ENCODE measurements at regions not wholly inside any gene's neighbourhood (a gene's known extent, or its start where the extent isn't known, plus 50 kb on each side); places are given as distances from the start of the nearest gene placed in this dataset.

DNA sequence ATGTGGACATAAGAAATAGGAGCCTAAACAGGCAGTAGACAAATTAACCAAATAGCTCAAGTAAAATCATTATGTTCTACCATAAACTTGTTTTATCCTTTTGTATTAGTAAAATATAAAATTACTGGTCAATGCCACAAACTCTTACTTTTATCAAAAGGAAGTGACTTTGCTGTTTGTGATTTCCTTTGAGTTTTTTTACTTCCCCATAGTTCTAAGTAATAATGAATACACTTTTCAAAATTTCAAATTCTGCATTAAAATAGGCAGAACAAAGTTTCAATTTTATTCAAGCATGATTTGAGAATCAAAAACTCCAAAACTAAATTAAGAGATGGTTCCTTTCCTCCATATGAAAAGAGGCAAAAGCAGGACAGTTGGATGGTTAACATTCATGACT, 139.7 kb upstream of the ABCB5 start:
- no peak for DNase-seq
- no peaks in the 10 kb centered on the region for H3K9me3 ChIP-seq (replicated peaks in 1 of 3)
- H3K27me3 ChIP-seq: no peaks in the 10 kb centered on the region
- H3K27ac ChIP-seq: no peak overlapping the region
- no peaks in the 10 kb centered on the region for H3K36me3 ChIP-seq (replicated peaks in 1 of 2)
- no peak overlapping the region for H3K4me3 ChIP-seq
- intact Hi-C loops (cut with DNase I): no loop called here
- H3K4me1 ChIP-seq (replicated peaks in 1 of 2): no peaks in the 10 kb centered on the region
- TF ChIP-seq, protein P1, sequence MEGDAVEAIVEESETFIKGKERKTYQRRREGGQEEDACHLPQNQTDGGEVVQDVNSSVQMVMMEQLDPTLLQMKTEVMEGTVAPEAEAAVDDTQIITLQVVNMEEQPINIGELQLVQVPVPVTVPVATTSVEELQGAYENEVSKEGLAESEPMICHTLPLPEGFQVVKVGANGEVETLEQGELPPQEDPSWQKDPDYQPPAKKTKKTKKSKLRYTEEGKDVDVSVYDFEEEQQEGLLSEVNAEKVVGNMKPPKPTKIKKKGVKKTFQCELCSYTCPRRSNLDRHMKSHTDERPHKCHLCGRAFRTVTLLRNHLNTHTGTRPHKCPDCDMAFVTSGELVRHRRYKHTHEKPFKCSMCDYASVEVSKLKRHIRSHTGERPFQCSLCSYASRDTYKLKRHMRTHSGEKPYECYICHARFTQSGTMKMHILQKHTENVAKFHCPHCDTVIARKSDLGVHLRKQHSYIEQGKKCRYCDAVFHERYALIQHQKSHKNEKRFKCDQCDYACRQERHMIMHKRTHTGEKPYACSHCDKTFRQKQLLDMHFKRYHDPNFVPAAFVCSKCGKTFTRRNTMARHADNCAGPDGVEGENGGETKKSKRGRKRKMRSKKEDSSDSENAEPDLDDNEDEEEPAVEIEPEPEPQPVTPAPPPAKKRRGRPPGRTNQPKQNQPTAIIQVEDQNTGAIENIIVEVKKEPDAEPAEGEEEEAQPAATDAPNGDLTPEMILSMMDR (IDR thresholded peaks at IDR 0.05): no peak
- no peak for TF ChIP-seq POLR2A (IDR thresholded peaks at IDR 0.05)

DNA sequence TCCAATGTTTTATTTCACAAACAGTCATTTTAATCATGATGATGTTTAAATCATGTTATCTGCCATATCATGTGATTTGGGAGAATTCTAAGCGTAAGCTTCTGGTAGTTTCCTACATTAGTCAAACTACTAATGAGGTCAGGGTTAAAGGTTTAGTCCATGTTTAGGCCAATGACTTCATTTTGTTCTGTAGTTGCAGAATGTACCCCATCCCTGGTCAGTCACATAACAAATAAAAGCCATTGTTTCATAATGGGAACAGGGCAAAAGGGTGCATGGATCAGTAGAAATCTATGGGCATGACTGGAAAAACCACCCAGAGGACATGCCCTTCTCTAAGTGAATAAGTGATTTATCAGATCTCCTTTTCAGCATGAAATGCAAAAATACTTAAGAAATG, 138.4 kb upstream of the ABCB5 start:
- intact Hi-C loops (cut with DNase I): no loop called here
- TF ChIP-seq, protein P1 (IDR thresholded peaks at IDR 0.05): no peak
- TF ChIP-seq POLR2A (IDR thresholded peaks at IDR 0.05): no peak
- H3K27me3 ChIP-seq: no peaks in the 10 kb centered on the region
- H3K4me3 ChIP-seq: no peak overlapping the region
- H3K9me3 ChIP-seq (replicated peaks in 1 of 3): no peaks in the 10 kb centered on the region
- no peaks in the 10 kb centered on the region for H3K36me3 ChIP-seq (replicated peaks in 1 of 2)
- H3K4me1 ChIP-seq (replicated peaks in 1 of 2): no peaks in the 10 kb centered on the region
- WGBS, 4 donors: 46 to 64% (median 52%) methylated on average over 1 of the region's 1 CpG
- no peak for DNase-seq
- no peak overlapping the region for H3K27ac ChIP-seq

DNA sequence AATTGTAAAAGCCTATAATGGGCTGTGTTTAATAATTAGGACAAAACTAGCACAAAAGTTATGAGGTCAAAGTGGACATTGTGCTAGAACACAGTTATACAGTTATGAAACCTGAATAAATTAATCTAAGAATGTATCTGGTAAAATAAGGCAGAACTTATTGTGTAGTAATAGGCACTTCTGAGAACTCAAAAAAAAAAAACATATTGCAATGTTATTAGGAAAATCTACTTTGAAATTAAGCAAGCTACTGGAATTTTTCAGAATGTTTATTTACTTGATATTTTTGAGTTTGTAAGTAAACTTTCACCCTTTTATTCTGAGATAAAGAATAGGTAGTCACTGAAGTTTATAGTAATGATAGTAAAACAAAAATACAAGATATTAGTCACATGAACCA, 135.8 kb upstream of the ABCB5 start:
- intact Hi-C loops (cut with DNase I): no loop called here
- no peaks in the 10 kb centered on the region for H3K36me3 ChIP-seq (replicated peaks in 1 of 2)
- H3K27ac ChIP-seq: no peak overlapping the region
- no peak overlapping the region for H3K4me3 ChIP-seq
- H3K9me3 ChIP-seq (replicated peaks in 1 of 3): no peaks in the 10 kb centered on the region
- no peak for DNase-seq
- TF ChIP-seq POLR2A (IDR thresholded peaks at IDR 0.05): no peak
- TF ChIP-seq, protein P1 (IDR thresholded peaks at IDR 0.05): no peak
- no peaks in the 10 kb centered on the region for H3K4me1 ChIP-seq (replicated peaks in 1 of 2)
- H3K27me3 ChIP-seq: no peaks in the 10 kb centered on the region

DNA sequence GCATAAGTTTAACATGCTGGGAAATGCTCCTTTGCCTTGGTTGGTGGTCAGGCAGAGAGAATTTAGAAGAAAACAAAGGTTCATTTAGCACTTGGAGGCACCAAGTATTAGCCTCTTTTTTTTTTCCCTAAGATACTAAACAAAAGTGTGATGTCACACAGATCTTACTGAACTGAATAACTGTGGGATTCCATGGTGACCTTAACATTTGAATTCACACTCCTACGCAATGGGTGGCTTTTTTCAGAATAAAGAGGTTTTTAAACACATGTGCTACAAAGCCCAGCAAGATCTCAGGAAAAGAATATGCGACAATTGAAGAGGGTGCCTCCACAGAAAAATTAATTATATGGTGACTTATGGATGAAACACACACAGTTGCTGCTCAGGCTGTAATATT, 133.4 kb upstream of the ABCB5 start:
- no peak for TF ChIP-seq POLR2A (IDR thresholded peaks at IDR 0.05)
- TF ChIP-seq, protein P1 (IDR thresholded peaks at IDR 0.05): no peak
- Histone ChIP-seq H3K4me1 (replicated peaks in 1 of 2) (no peaks in the 10 kb centered on the region), H3K9me3 (replicated peaks in 1 of 3) (no peaks in the 10 kb centered on the region), H3K36me3 (replicated peaks in 1 of 2) (no peaks in the 10 kb centered on the region), H3K27me3 (no peaks in the 10 kb centered on the region), H3K4me3 (no peak overlapping the region), H3K27ac (no peak overlapping the region)
- WGBS, 4 donors: 78 to 90% (median 88%) methylated on average over 2 of the region's 2 CpGs
- intact Hi-C loops (cut with DNase I): no loop called here
- no peak for DNase-seq

Data from adrenal gland (tissue), 9 donors.